ENCODE measurements at regions not wholly inside any gene's neighbourhood (a gene's known extent, or its start where the extent isn't known, plus 50 kb on each side); places are given as distances from the start of the nearest gene placed in this dataset.

GRCh38 chr2:226151157-226151556 is 648.5 kb downstream of the IRS1 start:
- DNase-seq, result no peak

GRCh38 chr2:226143091-226143490 is 656.5 kb downstream of the IRS1 start:
- DNase-seq, result no peak

DNA sequence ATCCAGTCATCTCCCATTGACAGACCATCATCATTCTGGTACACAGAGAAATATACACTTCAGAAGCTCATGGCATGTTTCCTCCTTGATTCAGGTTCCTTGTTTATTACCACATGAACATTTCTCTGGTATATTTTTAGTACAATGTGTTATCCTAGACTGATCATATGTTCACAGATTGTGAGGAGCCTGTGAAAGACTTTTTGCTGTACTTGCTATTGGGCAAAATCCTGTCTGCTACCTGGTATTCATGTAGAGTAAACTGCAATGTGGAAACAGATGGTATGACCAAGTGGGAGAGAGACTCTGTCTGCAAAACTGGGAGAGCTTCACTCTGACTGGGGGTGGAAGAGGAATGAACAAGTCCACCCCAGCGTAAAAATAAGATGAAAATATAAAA is 657.2 kb downstream of the IRS1 start:
- DNase-seq, result no peak

GRCh38 chr2:226140594-226140993 is 659.0 kb downstream of the IRS1 start:
- no peak for DNase-seq

GRCh38 chr2:226139759-226140158 is 659.9 kb downstream of the IRS1 start:
- DNase-seq, result no peak

GRCh38 chr2:226137201-226137811 is 662.3 kb downstream of the IRS1 start:
- DNase-seq, result peak; percentile 30

DNA sequence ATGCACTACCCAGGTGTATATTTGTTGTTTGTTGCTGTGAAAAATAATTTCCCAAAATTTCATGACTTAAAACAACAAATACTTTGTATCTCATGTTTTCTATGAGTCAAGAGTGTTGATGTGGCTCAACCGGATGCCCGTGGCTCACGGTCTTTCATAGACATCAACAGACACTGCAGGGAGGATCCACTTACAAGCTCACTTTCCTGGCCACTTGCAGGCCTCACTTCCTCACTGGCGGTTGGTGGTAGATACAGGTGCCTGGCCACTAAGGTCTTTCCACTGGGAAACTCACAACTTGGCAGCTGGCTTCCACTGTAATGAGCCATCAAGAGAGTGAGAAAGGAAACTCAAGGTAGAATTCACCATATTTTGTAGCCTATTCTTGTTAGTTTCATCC is 662.9 kb downstream of the IRS1 start:
- no peak for DNase-seq

DNA sequence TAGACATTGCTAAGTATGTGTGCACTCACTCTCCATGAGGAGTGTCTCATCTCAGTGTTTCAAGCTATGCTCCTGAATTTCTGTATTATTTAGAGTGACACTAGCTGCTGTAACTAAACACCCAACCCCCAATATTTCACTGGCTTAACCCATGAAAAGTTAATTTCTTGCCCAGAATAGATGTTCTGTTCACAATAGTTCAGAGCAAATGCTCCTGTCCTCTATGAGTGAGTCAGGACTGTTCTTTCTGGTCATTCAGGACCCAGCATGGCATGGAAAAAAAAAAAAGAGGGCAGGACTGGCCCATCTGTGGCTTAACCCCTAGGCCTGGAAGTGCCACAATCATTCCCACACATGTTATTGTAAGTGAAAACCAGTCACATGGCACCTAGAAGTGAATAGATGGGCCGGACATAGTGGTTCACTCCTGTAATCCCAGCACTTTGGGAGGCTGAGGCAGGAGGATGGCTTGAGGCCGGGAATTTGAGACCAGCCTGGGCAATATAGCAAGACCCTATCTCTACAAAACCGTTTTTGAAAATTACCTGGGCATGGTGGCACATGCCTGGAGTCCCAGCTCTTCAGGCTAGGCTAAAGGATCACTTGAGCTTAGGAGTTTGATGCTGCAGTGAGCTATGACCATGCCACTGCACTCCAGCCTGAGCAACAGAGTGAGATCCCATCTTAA is 663.6 kb downstream of the IRS1 start:
- DNase-seq, result no peak

GRCh38 chr2:226132323-226133215 is 667.1 kb downstream of the IRS1 start:
- DNase-seq, result no peak

GRCh38 chr2:226131299-226131784 is 668.3 kb downstream of the IRS1 start:
- no peak for DNase-seq

- DNase-seq, result peak; percentile 36
These were observed 669.4 kb downstream of the IRS1 start for GRCh38 chr2:226130192-226130591.

- no peak for DNase-seq
These were observed 671.9 kb downstream of the IRS1 start for GRCh38 chr2:226127682-226128081.

DNA sequence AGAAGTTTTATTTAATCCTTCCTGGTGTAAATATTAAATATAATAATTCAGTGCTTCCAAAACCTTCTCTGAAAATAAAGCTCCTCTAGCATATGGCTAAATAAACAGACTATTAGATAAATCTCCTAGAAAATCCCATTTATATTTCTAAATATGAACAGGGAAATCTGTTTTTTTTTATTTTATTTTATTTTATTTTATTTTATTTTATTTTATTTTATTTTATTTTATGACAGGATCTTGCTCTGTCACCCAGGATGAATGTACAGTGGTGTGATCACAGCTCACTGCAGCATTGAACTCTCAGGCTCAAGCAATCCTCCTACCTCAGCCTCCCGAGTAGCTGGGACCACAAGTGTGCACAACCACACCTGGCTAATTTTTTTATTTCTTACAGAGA is 673.5 kb downstream of the IRS1 start:
- no peak for DNase-seq

DNA sequence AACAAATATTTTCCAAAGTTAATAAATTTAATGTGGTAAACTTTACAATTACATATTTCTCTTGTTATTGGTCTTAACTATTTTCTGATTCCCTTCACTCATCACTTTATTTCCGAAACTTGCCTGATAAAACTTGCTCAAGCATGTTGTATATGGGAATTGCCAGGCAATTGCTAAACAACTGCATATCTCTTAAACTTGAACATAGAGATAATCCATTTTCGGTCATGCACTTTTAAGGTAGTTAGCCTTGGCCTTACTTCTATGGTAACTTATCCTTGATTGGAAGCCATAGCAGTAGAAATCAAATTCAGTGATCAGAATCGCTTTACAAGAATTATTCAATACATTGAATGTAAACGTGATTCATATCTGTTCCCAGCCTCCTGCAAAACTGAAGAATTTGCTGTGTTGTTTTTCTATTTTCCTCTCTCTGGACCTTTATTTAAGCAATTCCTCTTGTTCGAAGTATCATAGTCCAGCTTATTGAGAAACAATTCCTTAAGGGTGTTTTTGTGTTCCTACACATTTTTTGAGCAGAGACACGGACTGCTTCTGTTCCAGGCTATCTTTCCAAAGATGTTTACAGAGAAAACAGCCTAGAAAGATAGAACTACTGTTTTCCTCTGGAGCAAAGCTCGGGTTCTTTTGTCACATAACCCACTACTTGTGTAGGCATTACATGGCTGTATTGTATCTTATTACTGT is 674.3 kb downstream of the IRS1 start:
- no peak for DNase-seq

GRCh38 chr2:226124548-226125011 is 675.0 kb downstream of the IRS1 start:
- DNase-seq, result peak; percentile 20

DNA sequence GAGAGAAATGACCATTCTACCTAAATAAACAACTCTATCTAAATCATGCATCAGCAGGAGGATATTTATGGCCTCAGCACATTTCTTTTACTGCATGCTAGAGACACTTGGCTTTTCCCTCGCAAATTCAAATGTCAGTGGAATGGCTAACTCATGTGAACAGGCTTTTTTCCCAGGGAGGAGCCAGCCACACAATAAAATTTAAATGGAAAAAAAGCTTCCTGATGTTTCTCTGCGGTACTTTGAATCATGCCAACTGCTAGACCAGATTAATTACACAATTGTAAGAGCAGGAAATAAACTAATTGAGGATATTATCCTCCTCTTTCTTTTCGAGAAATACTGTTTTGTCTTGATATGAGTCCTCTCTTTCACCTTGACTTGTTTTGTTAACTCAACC is 676.3 kb downstream of the IRS1 start:
- DNase-seq, result no peak

DNA sequence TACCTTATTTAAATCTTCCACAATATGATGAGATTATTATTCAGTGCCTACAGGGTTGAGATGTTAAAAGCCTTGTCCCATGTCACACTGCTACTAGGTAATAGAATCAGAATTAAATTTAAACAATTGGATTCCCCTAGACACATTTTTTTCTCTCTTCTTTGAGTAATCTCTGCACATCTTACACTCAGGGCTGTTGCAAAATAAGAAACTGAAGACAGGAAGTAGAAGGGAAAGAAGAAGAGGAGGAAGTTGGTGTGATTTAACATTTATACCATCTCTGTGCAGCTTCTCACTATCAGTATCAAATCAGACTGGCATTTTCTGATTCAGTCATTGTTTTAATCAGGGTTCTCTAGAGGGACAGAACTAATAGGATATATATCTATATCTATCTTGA is 677.6 kb downstream of the IRS1 start:
- no peak for DNase-seq

DNA sequence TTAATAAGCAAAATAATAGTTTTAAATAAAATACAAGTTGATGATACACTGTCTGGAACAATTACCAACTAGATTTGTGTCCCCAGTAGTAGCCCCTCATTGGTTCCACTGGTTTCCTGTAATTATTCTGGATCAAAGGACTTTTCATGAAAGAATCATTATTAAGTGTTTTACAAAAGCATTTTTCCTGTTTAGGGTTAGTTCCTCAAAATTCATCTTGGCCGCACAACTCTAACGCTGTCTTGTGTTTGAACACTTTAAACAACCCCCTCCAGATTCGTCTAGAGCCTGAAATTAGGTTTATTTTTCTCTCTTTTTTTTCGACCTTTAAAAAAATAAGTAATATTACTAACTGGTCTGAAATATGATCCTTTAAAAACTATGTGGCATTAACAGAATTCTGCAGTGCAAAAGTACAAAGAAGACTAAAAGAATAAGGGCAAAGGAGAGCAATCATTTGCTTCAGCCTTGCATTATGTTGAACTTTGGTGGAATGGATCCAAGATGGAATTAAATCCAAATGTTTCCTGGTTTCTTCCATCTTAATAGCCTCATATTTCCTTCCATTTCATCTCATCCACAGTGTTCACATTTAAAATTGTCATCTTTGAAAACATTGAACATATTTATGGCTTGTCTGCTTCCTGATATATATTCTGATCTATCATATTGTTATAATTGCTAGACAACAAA is 678.4 kb downstream of the IRS1 start:
- peak; percentile 69 for DNase-seq

- peak; percentile 88 for DNase-seq
These were observed 680.9 kb downstream of the IRS1 start for GRCh38 chr2:226118471-226119429.

- DNase-seq, result peak; percentile 88
These were observed 682.0 kb downstream of the IRS1 start for GRCh38 chr2:226117510-226118065.

GRCh38 chr2:226116346-226116745 is 683.3 kb downstream of the IRS1 start:
- DNase-seq, result no peak

Measured in fibroblast of upper back skin (primary cell).